ENCODE measurements at regions not wholly inside any gene's neighbourhood (a gene's known extent, or its start where the extent isn't known, plus 50 kb on each side); places are given as distances from the start of the nearest gene placed in this dataset.
A peak's percentile ranks its signal among the peaks of the same experiment; 100 is the strongest.

DNA sequence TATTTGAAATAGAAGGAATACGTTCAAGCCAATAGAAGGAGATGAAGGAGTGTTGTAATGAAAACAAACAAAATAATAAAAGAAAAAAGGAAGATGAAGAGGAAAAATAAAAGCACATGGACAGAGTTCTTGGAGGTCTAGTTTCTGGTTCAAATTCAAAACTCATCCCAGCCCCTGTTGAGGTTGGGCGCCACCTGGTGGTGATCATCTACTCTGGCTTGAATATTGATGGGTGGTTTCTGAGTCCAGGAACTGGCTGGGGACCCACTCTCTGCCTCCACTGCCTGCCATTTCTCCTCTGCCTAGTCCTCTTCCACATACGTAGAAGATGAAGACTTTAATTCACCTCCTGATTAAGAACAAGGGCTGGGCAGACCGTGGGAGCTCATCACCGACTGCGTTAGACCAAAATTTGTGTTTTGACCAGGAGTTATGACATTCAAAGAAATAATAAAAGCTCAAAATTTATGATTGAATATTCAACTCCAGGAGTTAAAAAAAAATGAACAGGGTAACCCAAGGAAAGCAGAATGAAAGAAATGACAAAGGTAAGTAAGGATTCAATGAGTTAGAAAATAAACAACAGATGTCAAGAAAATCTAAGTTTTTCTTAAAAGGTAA, 99.0 kb upstream of the SLC1A3 start:
- TF ChIP-seq, protein P1, sequence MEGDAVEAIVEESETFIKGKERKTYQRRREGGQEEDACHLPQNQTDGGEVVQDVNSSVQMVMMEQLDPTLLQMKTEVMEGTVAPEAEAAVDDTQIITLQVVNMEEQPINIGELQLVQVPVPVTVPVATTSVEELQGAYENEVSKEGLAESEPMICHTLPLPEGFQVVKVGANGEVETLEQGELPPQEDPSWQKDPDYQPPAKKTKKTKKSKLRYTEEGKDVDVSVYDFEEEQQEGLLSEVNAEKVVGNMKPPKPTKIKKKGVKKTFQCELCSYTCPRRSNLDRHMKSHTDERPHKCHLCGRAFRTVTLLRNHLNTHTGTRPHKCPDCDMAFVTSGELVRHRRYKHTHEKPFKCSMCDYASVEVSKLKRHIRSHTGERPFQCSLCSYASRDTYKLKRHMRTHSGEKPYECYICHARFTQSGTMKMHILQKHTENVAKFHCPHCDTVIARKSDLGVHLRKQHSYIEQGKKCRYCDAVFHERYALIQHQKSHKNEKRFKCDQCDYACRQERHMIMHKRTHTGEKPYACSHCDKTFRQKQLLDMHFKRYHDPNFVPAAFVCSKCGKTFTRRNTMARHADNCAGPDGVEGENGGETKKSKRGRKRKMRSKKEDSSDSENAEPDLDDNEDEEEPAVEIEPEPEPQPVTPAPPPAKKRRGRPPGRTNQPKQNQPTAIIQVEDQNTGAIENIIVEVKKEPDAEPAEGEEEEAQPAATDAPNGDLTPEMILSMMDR (IDR thresholded peaks at IDR 0.05), result peak; percentile 74 to 89 (median 88)
- TF ChIP-seq POLR2A (IDR thresholded peaks at IDR 0.05; ENCODE audit: low read depth), result no peak
- TF ChIP-seq POLR2AphosphoS5 (IDR thresholded peaks at IDR 0.05), result no peak
- no peak for TF ChIP-seq EP300 (IDR thresholded peaks at IDR 0.05)

Data from esophagus muscularis mucosa (tissue), 4 donors.